Liver (tissue), 8 donors: ENCODE measurements at regions not wholly inside any gene's neighbourhood (a gene's known extent, or its start where the extent isn't known, plus 50 kb on each side); places are given as distances from the start of the nearest gene placed in this dataset.

Experiments
- DNase-seq: peaks from one replicate; pipeline ENCODE4 v3.0.0-alpha.2; 2017; ENCODE audit warnings: low spot score
- H3K27ac ChIP-seq, 2 donors: one replicate each; pipeline ENCODE4 v1.7.0; 2013; ENCODE audit warnings: inconsistent platforms in 2 of 2, low read length in 2 of 2, control low read depth in 1 of 2, low read depth in 1 of 2, mild to moderate bottlenecking in 1 of 2
- H3K27me3 ChIP-seq, 4 donors: one replicate each; pipeline versions ENCODE4 v1.6.1 to v1.7.0; 2013; ENCODE audit warnings: low read length in 3 of 4, inconsistent platforms in 1 of 4, mild to moderate bottlenecking in 1 of 4, moderate library complexity in 1 of 4; ENCODE audit not compliant: control insufficient read depth in 4 of 4, insufficient read depth in 4 of 4
- H3K36me3 ChIP-seq, 4 donors: one replicate each; pipeline versions ENCODE4 v1.6.1 to v1.7.0; 2013; ENCODE audit warnings: low read length in 3 of 4, mild to moderate bottlenecking in 3 of 4, low read depth in 1 of 4, moderate library complexity in 1 of 4; ENCODE audit not compliant: control insufficient read depth in 4 of 4, insufficient read depth in 3 of 4
- H3K4me1 ChIP-seq, 4 donors: one replicate each; pipeline versions ENCODE4 v1.6.1 to v1.7.0; 2013; ENCODE audit warnings: low read length in 3 of 4, mild to moderate bottlenecking in 3 of 4, moderate library complexity in 1 of 4; ENCODE audit not compliant: control insufficient read depth in 4 of 4, insufficient read depth in 4 of 4
- H3K4me3 ChIP-seq, 3 donors: one replicate each; pipeline versions ENCODE4 v1.6.1 to v1.7.0; 2013; ENCODE audit warnings: low read length in 3 of 3, control low read depth in 1 of 3, low read depth in 1 of 3, mild to moderate bottlenecking in 1 of 3
- H3K9ac ChIP-seq, 2 donors: one replicate each; pipeline ENCODE4 v1.7.0; 2013; ENCODE audit warnings: low read length in 2 of 2, mild to moderate bottlenecking in 2 of 2, moderate library complexity in 2 of 2, control low read depth in 1 of 2, low read depth in 1 of 2
- H3K9me3 ChIP-seq, 4 donors: one replicate each; pipeline versions ENCODE4 v1.6.1 to v1.7.0; 2013; ENCODE audit warnings: low read length in 3 of 4; ENCODE audit not compliant: control insufficient read depth in 4 of 4
- CTCF ChIP-seq: fragments of 150-350 bp; IDR thresholded peaks from 2 replicates; pipeline ENCODE4 v1.5.1; 2017; ENCODE audit warnings: improper control_type of control experiment, low read depth, low read length; ENCODE audit not compliant: missing input control
- EGR1 ChIP-seq, 2 donors: IDR thresholded peaks; 2 replicates each; pipeline ENCODE4 v1.6.1; 2016 to 2018; ENCODE audit warnings: antibody characterized with exemption in 2 of 2, low read depth in 2 of 2
- FOXA1 ChIP-seq: IDR thresholded peaks from 2 replicates; pipeline ENCODE4 v1.6.1; 2016; ENCODE audit warnings: antibody characterized with exemption
- FOXA2 ChIP-seq: IDR thresholded peaks from 2 replicates; pipeline ENCODE4 v1.6.1; 2016; ENCODE audit warnings: antibody characterized with exemption
- GABPA ChIP-seq, 2 donors: IDR thresholded peaks in 1 of 2; conservative IDR thresholded peaks in 1 of 2; 2 replicates each; pipeline ENCODE4 v1.6.1; 2016; ENCODE audit warnings: antibody characterized with exemption in 2 of 2, mild to moderate bottlenecking in 1 of 2, moderate library complexity in 1 of 2
- HNF4A ChIP-seq, 2 donors: conservative IDR thresholded peaks; 2 replicates each; pipeline ENCODE4 v1.6.1; 2016; ENCODE audit warnings: antibody characterized with exemption in 2 of 2, mild to moderate bottlenecking in 2 of 2
- HNF4G ChIP-seq: IDR thresholded peaks from 2 replicates; pipeline ENCODE4 v1.6.1; 2016; ENCODE audit warnings: antibody characterized with exemption
- JUND ChIP-seq, 2 donors: IDR thresholded peaks; 2 replicates each; pipeline ENCODE4 v1.6.1; 2016; ENCODE audit warnings: antibody characterized with exemption in 2 of 2
- MAX ChIP-seq: IDR thresholded peaks from 2 replicates; pipeline ENCODE4 v1.6.1; 2016; ENCODE audit warnings: antibody characterized with exemption
- NR2F2 ChIP-seq: IDR thresholded peaks from 2 replicates; pipeline ENCODE4 v1.6.1; 2016; ENCODE audit warnings: antibody characterized with exemption
- REST ChIP-seq: IDR thresholded peaks from 2 replicates; pipeline ENCODE4 v1.6.1; 2016; ENCODE audit warnings: antibody characterized with exemption, mild to moderate bottlenecking
- RXRA ChIP-seq, 2 donors: IDR thresholded peaks; 2 replicates each; pipeline ENCODE4 v1.6.1; 2017 to 2018; ENCODE audit warnings: antibody characterized with exemption in 2 of 2, mild to moderate bottlenecking in 1 of 2
- SP1 ChIP-seq: IDR thresholded peaks from 2 replicates; pipeline ENCODE4 v1.6.1; 2018; ENCODE audit warnings: antibody characterized with exemption, mild to moderate bottlenecking
- TAF1 ChIP-seq: conservative IDR thresholded peaks from 2 replicates; pipeline ENCODE4 v1.6.1; 2016; ENCODE audit warnings: antibody characterized with exemption, mild to moderate bottlenecking
- YY1 ChIP-seq: IDR thresholded peaks from 2 replicates; pipeline ENCODE4 v1.6.1; 2016; ENCODE audit warnings: antibody characterized with exemption, mild to moderate bottlenecking
- WGBS: extraction: QIAGEN DNeasy Blood & Tissue Kit; methylation state at CpG from one replicate; pipeline ENCODE4 v1.1.7; 2013; 5-methylcytosine and 5-hydroxymethylcytosine counted together
- TF ChIP-seq, protein P1 (sequence below): IDR thresholded peaks from 2 replicates; pipeline ENCODE4 v1.6.1; 2016; ENCODE audit warnings: antibody characterized with exemption
- donor health status: healthy.
- donor health status: healthy.
- donor health status: healthy.
- donor health status: healthy.
- donor health status: healthy.

GRCh38 chr5:56389261-56389660, 156.1 kb upstream of the ANKRD55 start:
- Histone ChIP-seq H3K27ac (no peak overlapping the region), H3K36me3 (no peaks in the 10 kb centered on the region), H3K9me3 (peaks cover 0 to 2% (median 0%) of the 10 kb centered on the region in 4 donors), H3K27me3 (no peaks in the 10 kb centered on the region), H3K9ac (no peak overlapping the region), H3K4me3 (no peak overlapping the region), H3K4me1 (no peaks in the 10 kb centered on the region)
- TF ChIP-seq SP1 (no peak), MAX (no peak)
- no peak for DNase-seq
- WGBS = 96% methylated on average over 2 of the region's 2 CpGs

- Histone ChIP-seq H3K4me3 (no peak overlapping the region), H3K4me1 (no peaks in the 10 kb centered on the region), H3K9ac (no peak overlapping the region), H3K27ac (no peak overlapping the region), H3K27me3 (no peaks in the 10 kb centered on the region), H3K36me3 (no peaks in the 10 kb centered on the region), H3K9me3 (no peaks in the 10 kb centered on the region)
- TF ChIP-seq GABPA (IDR thresholded peaks at IDR 0.05 in 1 of 2, conservative IDR thresholded peaks at IDR 0.05 in 1 of 2) (no peak), NR2F2 (no peak), REST (no peak), RXRA (IDR thresholded peaks at IDR 0.05) (no peak)
- DNase-seq = no peak
- WGBS = 89% methylated on average over 1 of the region's 1 CpG
Measured at GRCh38 chr5:56388229-56388985, 155.3 kb upstream of the ANKRD55 start.

DNA sequence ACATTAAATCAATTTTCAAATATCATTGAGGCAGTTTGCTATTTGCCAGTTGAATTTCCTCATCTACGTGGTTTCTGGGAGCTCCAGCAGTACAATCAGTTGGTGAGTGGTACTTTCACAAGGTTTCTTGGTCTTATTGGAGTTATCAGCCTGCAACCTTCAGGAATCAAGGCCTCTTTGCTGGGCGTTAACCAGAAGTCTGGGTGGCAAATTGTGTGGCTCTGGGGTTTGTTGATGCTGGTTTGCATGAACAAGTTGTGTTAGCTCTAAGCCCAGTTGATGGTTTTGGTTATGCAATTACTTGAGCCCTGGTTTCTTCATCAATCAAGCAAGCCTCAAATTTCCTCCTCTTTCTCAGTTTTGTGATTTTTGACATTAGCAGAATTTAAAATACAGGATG, 152.9 kb upstream of the ANKRD55 start:
- Histone ChIP-seq H3K4me3 (no peak overlapping the region), H3K4me1 (no peaks in the 10 kb centered on the region), H3K9ac (no peak overlapping the region), H3K36me3 (no peaks in the 10 kb centered on the region), H3K9me3 (no peaks in the 10 kb centered on the region), H3K27ac (no peak overlapping the region), H3K27me3 (no peaks in the 10 kb centered on the region)
- DNase-seq = no peak
- WGBS = 72% methylated on average over 2 of the region's 2 CpGs
- no peak for TF ChIP-seq MAX

DNA sequence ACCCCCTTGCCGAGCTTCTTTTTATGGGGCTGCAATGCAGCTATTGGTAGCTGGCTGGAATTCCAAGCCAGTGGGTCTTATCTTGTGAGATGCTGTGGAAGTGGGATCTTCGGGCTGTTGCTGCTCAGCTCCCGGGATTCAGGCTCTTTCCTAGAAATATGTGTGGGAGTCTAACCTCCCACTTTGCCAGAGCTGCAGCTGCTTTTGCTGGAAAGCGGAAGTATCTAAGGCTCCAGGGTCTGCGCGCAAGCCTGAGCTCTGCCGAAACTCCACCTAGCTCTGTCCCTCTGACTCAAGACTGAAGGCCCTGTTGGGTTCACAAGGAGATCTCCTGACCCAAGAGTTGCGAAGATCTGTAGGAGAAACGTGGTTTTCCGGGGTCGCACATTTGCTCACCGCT, 151.1 kb upstream of the ANKRD55 start:
- WGBS = 82% methylated on average over 12 of the region's 12 CpGs
- Histone ChIP-seq H3K27ac (no peak overlapping the region), H3K9me3 (no peaks in the 10 kb centered on the region), H3K27me3 (peaks cover 0 to 2% (median 0%) of the 10 kb centered on the region in 4 donors), H3K4me1 (no peaks in the 10 kb centered on the region), H3K36me3 (no peaks in the 10 kb centered on the region), H3K4me3 (no peak overlapping the region), H3K9ac (no peak overlapping the region)
- DNase-seq = no peak
- TF ChIP-seq FOXA1 = no peak
- TF ChIP-seq NR2F2 = no peak
- TF ChIP-seq RXRA (IDR thresholded peaks at IDR 0.05) = no peak
- no peak for TF ChIP-seq SP1
- TF ChIP-seq, protein P1, sequence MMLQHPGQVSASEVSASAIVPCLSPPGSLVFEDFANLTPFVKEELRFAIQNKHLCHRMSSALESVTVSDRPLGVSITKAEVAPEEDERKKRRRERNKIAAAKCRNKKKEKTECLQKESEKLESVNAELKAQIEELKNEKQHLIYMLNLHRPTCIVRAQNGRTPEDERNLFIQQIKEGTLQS = no peak
- TF ChIP-seq JUND (IDR thresholded peaks at IDR 0.05) = no peak
- TF ChIP-seq MAX = no peak
- no peak for TF ChIP-seq TAF1
- no peak for TF ChIP-seq GABPA (IDR thresholded peaks at IDR 0.05 in 1 of 2, conservative IDR thresholded peaks at IDR 0.05 in 1 of 2)
- TF ChIP-seq CTCF = no peak
- TF ChIP-seq HNF4G = no peak
- no peak for TF ChIP-seq HNF4A (conservative IDR thresholded peaks at IDR 0.05)
- TF ChIP-seq EGR1 (IDR thresholded peaks at IDR 0.05; ENCODE audit: low read depth in 2 of 2) = no peak
- no peak for TF ChIP-seq YY1
- no peak for TF ChIP-seq FOXA2
